Dedifferentiated amniotic fluid mesenchymal stem cell (primary cell): ENCODE measurements at regions not wholly inside any gene's neighbourhood (a gene's known extent, or its start where the extent isn't known, plus 50 kb on each side); places are given as distances from the start of the nearest gene placed in this dataset.

Source experiments
- DNase-seq: peaks from one replicate; pipeline ENCODE4 v3.0.0-alpha.2; 2016; ENCODE audit errors: extremely low spot score

- no peak for DNase-seq
Observed at GRCh38 chr10:36116731-36117130, 474.6 kb upstream of the FZD8 start.

GRCh38 chr10:36116040-36116439, 473.9 kb upstream of the FZD8 start:
- DNase-seq, result no peak

GRCh38 chr10:36115364-36115763, 473.3 kb upstream of the FZD8 start:
- no peak for DNase-seq

- DNase-seq, result peak; percentile 43
Observed at GRCh38 chr10:36114913-36115312, 472.8 kb upstream of the FZD8 start.

GRCh38 chr10:36114141-36114540, 472.0 kb upstream of the FZD8 start:
- DNase-seq, result no peak

GRCh38 chr10:36111676-36112075, 469.6 kb upstream of the FZD8 start:
- no peak for DNase-seq

- DNase-seq, result no peak
Observed at GRCh38 chr10:36110097-36110496, 468.0 kb upstream of the FZD8 start.

- no peak for DNase-seq
Observed at GRCh38 chr10:36109399-36110023, 467.4 kb upstream of the FZD8 start.

GRCh38 chr10:36097696-36098095, 455.6 kb upstream of the FZD8 start:
- DNase-seq, result no peak

- no peak for DNase-seq
Observed at GRCh38 chr10:36096576-36096975, 454.5 kb upstream of the FZD8 start.

GRCh38 chr10:36094096-36094495, 452.0 kb upstream of the FZD8 start:
- DNase-seq, result no peak

GRCh38 chr10:36092116-36092515, 450.0 kb upstream of the FZD8 start:
- DNase-seq, result no peak

GRCh38 chr10:36091007-36091406, 448.9 kb upstream of the FZD8 start:
- no peak for DNase-seq

GRCh38 chr10:36089790-36090440, 447.8 kb upstream of the FZD8 start:
- no peak for DNase-seq

- DNase-seq, result no peak
Observed at GRCh38 chr10:36087006-36088005, 445.2 kb upstream of the FZD8 start.

GRCh38 chr10:36075196-36075595, 433.1 kb upstream of the FZD8 start:
- no peak for DNase-seq

- no peak for DNase-seq
Observed at GRCh38 chr10:36073796-36074345, 431.8 kb upstream of the FZD8 start.

- no peak for DNase-seq
Observed at GRCh38 chr10:36068542-36068941, 426.4 kb upstream of the FZD8 start.

- DNase-seq, result no peak
Observed at GRCh38 chr10:36067748-36068147, 425.7 kb upstream of the FZD8 start.

- DNase-seq, result no peak
Observed at GRCh38 chr10:36066850-36067249, 424.8 kb upstream of the FZD8 start.

GRCh38 chr10:36066102-36066501, 424.0 kb upstream of the FZD8 start:
- no peak for DNase-seq

GRCh38 chr10:36063396-36063795, 421.3 kb upstream of the FZD8 start:
- DNase-seq, result no peak
